ENCODE measurements at regions not wholly inside any gene's neighbourhood (a gene's known extent, or its start where the extent isn't known, plus 50 kb on each side); places are given as distances from the start of the nearest gene placed in this dataset.

DNA sequence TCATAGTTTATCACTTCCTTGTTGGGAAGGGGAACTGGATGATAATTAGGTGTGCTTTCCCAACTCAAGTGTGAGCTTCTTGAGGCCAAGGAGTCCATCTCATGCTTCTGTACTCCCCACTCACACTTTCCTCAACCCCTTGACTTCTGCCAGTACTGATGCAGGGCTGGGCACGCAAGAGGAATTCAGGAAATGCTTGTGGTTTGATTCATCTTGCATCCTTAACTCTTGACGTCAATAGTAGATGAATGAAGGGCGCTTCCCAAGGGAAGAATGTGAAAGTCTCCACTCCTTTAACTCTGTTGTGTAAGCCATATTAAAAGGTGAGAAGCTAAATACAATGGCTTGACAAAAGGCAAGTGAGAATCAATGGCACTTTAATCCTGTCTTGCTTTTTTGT lies 101.8 kb downstream of the AGTR2 start:
- ChIA-PET CTCF (no interaction called here), POLR2A (no interaction called here)
- Mint-ChIP-seq H3K9me3 (ENCODE audit: insufficient read depth) (no peaks in the 10 kb centered on the region), H3K4me3 (no peak overlapping the region), H3K4me1 (ENCODE audit: low read depth) (no peaks in the 10 kb centered on the region), H3K27ac (no peak overlapping the region), H3K36me3 (ENCODE audit: low read depth) (no peaks in the 10 kb centered on the region), H3K27me3 (ENCODE audit: low read depth) (no peaks in the 10 kb centered on the region)
- no peak for DNase-seq
- ATAC-seq, result no peak

DNA sequence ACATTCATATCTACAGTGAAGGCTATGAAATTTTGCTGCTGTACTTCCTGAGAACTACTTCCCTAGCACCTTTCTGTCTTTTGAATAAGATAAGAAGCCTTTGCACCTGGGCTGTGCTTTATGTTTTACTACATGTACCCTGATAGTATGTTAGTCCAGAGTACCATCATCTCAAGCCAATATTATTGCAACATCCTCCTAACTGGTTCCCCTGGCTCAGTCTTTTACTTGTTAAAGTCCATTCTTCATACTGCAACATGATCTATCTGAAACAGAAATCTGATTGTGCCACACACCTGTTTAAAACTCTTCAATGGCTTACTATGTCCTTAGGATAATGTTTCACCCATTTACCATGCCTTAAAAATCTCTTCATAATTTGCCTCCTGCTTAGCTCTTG lies 102.3 kb downstream of the AGTR2 start:
- no peaks in the 10 kb centered on the region for H3K27me3 Mint-ChIP-seq (ENCODE audit: low read depth)
- H3K4me1 Mint-ChIP-seq (ENCODE audit: low read depth), result no peaks in the 10 kb centered on the region
- H3K9me3 Mint-ChIP-seq (ENCODE audit: insufficient read depth), result no peaks in the 10 kb centered on the region
- no peak for DNase-seq
- H3K27ac Mint-ChIP-seq, result no peak overlapping the region
- POLR2A ChIA-PET, result no interaction called here
- no peak for ATAC-seq
- no peak overlapping the region for H3K4me3 Mint-ChIP-seq
- CTCF ChIA-PET, result no interaction called here
- no peaks in the 10 kb centered on the region for H3K36me3 Mint-ChIP-seq (ENCODE audit: low read depth)

DNA sequence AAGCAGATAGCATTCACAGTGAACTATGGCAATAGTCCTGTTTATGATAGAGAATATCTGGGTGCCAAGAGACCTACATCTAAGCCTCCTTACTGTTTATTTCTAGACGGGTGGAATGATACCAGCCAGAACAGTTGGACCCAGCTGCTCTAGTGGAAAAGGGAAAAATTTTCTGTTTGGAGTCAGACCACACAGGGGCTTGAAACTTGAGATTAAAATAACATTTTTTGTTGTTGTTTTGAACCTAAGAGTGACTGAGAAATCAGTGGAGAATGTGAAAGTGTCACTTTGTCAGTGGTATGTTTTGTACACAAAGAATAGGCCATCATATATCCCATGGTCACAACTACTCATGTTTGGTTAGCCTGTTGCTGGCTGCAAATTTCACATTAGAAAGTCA lies 105.7 kb downstream of the AGTR2 start:
- H3K27me3 Mint-ChIP-seq (ENCODE audit: low read depth), result no peaks in the 10 kb centered on the region

DNA sequence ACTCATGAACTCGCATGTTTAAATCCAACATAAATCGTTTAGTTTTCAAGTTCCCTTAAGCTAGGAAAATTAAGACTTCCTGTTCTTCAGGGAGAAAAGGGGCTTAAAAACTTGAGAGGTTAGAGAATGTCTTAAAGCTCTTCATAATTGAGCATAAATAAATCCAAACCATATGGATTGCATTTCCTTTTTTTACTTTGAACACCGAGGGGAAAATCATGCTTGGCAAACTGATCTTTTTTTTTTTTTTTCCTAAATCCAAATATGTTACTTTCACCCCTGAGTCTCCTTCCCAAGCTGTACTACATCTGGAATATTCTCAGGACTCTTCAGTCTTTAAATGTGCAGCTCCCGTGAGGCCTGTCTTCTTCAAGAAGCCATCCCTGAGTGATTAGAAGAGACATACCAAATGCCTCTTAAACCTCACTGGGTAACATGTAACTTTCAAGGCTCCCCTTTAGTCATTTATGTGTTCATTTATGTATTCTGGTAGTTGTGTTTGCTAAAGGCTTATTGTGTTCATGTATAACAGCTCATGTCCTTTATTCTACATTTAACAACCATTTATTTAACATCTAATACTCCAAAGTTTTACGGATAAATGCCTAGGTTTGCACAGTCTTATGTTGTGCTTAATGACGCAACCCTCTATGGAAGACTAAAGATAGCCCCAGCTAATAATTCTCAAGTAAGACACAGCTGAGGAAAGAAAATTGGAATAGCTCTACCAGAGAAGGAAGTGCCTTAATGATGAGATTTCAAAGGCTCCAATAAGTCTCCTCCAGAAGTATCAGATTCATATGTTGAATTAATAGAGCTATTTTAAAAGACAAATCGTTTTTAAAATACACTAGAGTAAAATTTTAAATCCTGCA lies 107.0 kb downstream of the AGTR2 start:
- Mint-ChIP-seq H3K36me3 (ENCODE audit: low read depth) (no peaks in the 10 kb centered on the region), H3K27me3 (ENCODE audit: low read depth) (no peaks in the 10 kb centered on the region), H3K4me1 (ENCODE audit: low read depth) (no peaks in the 10 kb centered on the region), H3K27ac (no peak overlapping the region), H3K9me3 (ENCODE audit: insufficient read depth) (no peaks in the 10 kb centered on the region), H3K4me3 (no peak overlapping the region)
- ChIA-PET POLR2A (no interaction called here), CTCF (no interaction called here)
- no peak for DNase-seq
- ATAC-seq, result no peak

More for the DNA sequence above, 105.7 kb downstream of the AGTR2 start:
- Mint-ChIP-seq H3K27ac (no peak overlapping the region), H3K9me3 (ENCODE audit: insufficient read depth) (no peaks in the 10 kb centered on the region), H3K36me3 (ENCODE audit: low read depth) (no peaks in the 10 kb centered on the region), H3K4me1 (ENCODE audit: low read depth) (no peaks in the 10 kb centered on the region), H3K4me3 (no peak overlapping the region)
- POLR2A ChIA-PET, result no interaction called here
- ATAC-seq, result no peak
- DNase-seq, result no peak
- CTCF ChIA-PET, result no interaction called here

DNA sequence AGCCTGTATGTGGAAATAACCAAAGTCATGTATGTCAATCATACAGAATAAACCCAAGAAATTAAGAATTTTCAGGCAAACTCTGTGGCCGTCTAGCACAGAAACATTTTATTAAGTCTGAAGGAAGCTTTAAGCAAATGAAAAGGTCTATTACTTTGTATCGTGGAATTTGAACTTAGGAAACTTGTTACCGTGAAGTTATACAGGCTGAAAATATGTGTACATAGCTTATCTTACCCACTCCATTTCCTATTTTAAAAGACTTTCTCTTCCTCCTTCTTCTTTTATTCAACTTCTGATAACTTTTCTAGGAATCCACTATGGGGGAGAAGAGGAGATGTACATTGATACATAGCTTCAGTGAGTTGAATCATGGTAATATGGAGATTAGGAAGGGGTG lies 108.3 kb downstream of the AGTR2 start:
- no peak overlapping the region for H3K4me3 Mint-ChIP-seq
- H3K36me3 Mint-ChIP-seq (ENCODE audit: low read depth), result no peaks in the 10 kb centered on the region
- H3K27ac Mint-ChIP-seq, result no peak overlapping the region
- no peaks in the 10 kb centered on the region for H3K9me3 Mint-ChIP-seq (ENCODE audit: insufficient read depth)
- ChIA-PET CTCF (no interaction called here), POLR2A (no interaction called here)
- H3K4me1 Mint-ChIP-seq (ENCODE audit: low read depth), result no peaks in the 10 kb centered on the region
- no peak for DNase-seq
- no peak for ATAC-seq
- H3K27me3 Mint-ChIP-seq (ENCODE audit: low read depth), result no peaks in the 10 kb centered on the region

DNA sequence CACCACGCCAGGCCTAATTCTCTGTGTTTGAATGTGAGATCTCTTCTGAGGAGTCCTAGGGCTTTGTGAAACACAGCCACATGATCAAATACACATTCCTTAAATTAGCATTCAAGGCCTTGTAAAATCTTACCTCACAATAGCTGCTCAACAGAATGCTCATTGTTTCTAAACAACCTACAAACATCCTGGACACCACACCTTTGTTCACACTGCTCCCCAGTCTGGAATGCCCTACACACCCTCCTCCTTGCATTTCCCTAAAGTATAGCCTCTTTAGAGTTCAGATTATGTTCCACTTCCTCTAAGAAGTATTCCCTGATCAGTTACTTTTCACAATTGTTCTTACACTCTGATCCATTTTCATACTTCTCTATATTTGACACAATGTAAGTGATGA lies 110.6 kb downstream of the AGTR2 start:
- H3K27me3 Mint-ChIP-seq (ENCODE audit: low read depth), result no peaks in the 10 kb centered on the region
- H3K4me1 Mint-ChIP-seq (ENCODE audit: low read depth), result no peaks in the 10 kb centered on the region
- H3K36me3 Mint-ChIP-seq (ENCODE audit: low read depth), result no peaks in the 10 kb centered on the region
- no peak for DNase-seq
- no peak for ATAC-seq
- H3K27ac Mint-ChIP-seq, result no peak overlapping the region
- ChIA-PET POLR2A (no interaction called here), CTCF (no interaction called here)
- H3K9me3 Mint-ChIP-seq (ENCODE audit: insufficient read depth), result no peaks in the 10 kb centered on the region
- no peak overlapping the region for H3K4me3 Mint-ChIP-seq

DNA sequence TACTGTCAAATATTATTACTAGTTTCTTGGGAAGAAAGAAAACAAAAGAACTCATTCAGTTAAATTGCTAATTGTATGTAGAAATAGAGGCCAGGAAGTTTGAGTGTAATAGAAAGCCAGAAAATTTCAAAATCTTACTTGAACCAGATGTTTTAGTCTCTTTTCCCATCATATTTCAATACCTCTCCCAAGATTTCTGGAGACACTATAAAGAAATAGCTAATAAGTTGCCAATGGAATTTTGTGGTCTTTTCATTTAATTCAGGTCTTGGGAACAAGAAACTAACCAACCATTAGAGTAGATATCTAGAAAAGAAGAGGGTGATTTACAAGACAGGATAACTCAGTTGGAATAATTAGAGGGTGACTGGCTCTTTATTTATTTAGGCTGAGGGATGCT lies 112.2 kb downstream of the AGTR2 start:
- H3K4me1 Mint-ChIP-seq (ENCODE audit: low read depth), result no peaks in the 10 kb centered on the region
- ATAC-seq (no peak), DNase-seq (no peak)
- H3K9me3 Mint-ChIP-seq (ENCODE audit: insufficient read depth), result no peaks in the 10 kb centered on the region
- H3K27me3 Mint-ChIP-seq (ENCODE audit: low read depth), result no peaks in the 10 kb centered on the region
- no peak overlapping the region for H3K27ac Mint-ChIP-seq
- CTCF ChIA-PET, result no interaction called here
- no peak overlapping the region for H3K4me3 Mint-ChIP-seq
- H3K36me3 Mint-ChIP-seq (ENCODE audit: low read depth), result no peaks in the 10 kb centered on the region
- POLR2A ChIA-PET, result no interaction called here

DNA sequence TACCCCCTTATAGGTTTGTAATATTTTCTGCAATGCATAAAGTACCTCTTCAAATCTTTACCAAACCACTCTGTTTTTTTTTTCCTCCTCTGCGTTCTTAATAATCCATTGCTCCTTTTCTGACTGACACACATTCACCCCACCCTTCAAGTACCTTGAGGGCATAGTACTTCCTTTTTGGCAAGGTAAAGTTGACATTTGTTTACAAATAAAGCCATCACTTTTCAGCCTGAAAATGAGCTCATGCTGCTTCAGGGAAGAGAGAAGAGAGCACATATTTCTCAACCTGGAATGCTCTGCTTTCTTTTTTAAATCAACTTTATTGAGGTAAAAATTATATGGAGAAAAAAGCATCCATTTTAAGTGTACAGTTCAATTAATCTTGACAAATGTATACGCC lies 113.9 kb downstream of the AGTR2 start:
- H3K9me3 Mint-ChIP-seq (ENCODE audit: insufficient read depth), result no peaks in the 10 kb centered on the region
- H3K4me3 Mint-ChIP-seq, result no peak overlapping the region
- no peaks in the 10 kb centered on the region for H3K27me3 Mint-ChIP-seq (ENCODE audit: low read depth)
- ATAC-seq, result no peak
- ChIA-PET CTCF (no interaction called here), POLR2A (no interaction called here)
- H3K36me3 Mint-ChIP-seq (ENCODE audit: low read depth), result no peaks in the 10 kb centered on the region
- H3K27ac Mint-ChIP-seq, result no peak overlapping the region
- no peak for DNase-seq
- H3K4me1 Mint-ChIP-seq (ENCODE audit: low read depth), result no peaks in the 10 kb centered on the region

DNA sequence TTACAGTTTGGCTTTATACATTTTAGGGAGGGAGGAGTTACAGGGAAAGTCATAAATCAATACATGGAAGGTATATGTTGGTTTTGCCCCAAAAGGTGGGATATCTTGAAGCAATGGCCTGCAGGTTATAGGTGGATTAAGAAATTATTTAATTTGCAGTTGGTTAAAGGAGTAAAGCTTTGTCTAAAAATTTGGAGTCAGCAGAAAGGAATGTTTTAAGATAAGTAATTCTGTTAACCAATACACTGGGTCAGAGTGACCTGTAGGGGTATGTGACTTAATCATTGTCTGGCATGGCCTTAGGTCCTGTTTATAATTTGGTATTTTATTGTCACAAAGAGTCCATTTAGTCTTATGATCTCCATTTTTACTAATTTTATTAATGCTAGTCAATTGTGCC lies 115.0 kb downstream of the AGTR2 start:
- POLR2A ChIA-PET, result no interaction called here
- no peak for DNase-seq
- no peak for ATAC-seq
- H3K27ac Mint-ChIP-seq, result no peak overlapping the region
- CTCF ChIA-PET, result no interaction called here
- no peaks in the 10 kb centered on the region for H3K36me3 Mint-ChIP-seq (ENCODE audit: low read depth)
- H3K9me3 Mint-ChIP-seq (ENCODE audit: insufficient read depth), result no peaks in the 10 kb centered on the region
- H3K27me3 Mint-ChIP-seq (ENCODE audit: low read depth), result no peaks in the 10 kb centered on the region
- H3K4me3 Mint-ChIP-seq, result no peak overlapping the region
- H3K4me1 Mint-ChIP-seq (ENCODE audit: low read depth), result no peaks in the 10 kb centered on the region

DNA sequence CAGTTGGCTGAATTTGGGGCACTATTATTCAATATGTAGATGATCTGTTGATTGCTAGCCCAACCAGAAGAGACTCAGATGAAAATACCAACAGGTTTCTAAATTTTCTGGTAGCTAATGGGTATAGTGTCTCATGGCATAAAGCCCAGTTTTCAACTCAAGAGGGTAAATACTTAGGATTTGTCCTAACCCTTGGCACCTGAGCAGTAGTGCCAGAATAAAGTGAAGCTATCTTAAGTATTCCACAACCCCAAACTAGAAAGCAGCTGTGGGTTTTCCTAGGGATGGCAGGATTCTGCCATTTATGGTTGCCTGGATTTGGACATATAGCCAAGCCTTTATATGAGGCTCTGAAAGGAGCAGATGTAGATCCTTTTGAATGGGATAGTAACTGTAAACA lies 119.0 kb downstream of the AGTR2 start:
- no peak for DNase-seq
- ATAC-seq, result no peak
- no peak overlapping the region for H3K27ac Mint-ChIP-seq
- POLR2A ChIA-PET, result no interaction called here
- no peaks in the 10 kb centered on the region for H3K27me3 Mint-ChIP-seq (ENCODE audit: low read depth)
- H3K9me3 Mint-ChIP-seq (ENCODE audit: insufficient read depth), result no peaks in the 10 kb centered on the region
- CTCF ChIA-PET, result no interaction called here
- H3K4me3 Mint-ChIP-seq, result no peak overlapping the region
- H3K4me1 Mint-ChIP-seq (ENCODE audit: low read depth), result no peaks in the 10 kb centered on the region
- no peaks in the 10 kb centered on the region for H3K36me3 Mint-ChIP-seq (ENCODE audit: low read depth)

DNA sequence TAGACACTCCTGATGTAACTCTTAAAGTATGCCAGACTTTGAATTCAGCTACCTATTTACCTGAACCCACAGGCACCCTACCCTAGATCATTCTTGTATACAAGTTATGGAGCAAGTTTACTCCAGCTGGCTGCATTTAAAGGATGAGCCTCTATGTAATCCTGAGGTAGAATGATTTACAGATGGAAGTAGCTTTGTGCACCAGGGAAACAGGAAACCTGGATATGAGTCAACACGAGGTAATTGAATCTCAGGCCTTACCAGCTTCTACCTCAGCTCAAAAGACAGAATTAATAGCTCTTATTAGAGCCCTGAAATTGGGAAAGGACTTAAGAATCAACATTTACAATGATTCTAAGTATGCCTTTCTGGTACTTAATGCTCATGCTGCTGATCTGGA lies 119.8 kb downstream of the AGTR2 start:
- H3K4me1 Mint-ChIP-seq (ENCODE audit: low read depth), result no peaks in the 10 kb centered on the region
- CTCF ChIA-PET, result no interaction called here
- POLR2A ChIA-PET, result no interaction called here
- H3K27me3 Mint-ChIP-seq (ENCODE audit: low read depth), result no peaks in the 10 kb centered on the region
- no peak overlapping the region for H3K4me3 Mint-ChIP-seq
- DNase-seq (no peak), ATAC-seq (no peak)
- no peaks in the 10 kb centered on the region for H3K9me3 Mint-ChIP-seq (ENCODE audit: insufficient read depth)
- H3K36me3 Mint-ChIP-seq (ENCODE audit: low read depth), result no peaks in the 10 kb centered on the region
- H3K27ac Mint-ChIP-seq, result no peak overlapping the region

DNA sequence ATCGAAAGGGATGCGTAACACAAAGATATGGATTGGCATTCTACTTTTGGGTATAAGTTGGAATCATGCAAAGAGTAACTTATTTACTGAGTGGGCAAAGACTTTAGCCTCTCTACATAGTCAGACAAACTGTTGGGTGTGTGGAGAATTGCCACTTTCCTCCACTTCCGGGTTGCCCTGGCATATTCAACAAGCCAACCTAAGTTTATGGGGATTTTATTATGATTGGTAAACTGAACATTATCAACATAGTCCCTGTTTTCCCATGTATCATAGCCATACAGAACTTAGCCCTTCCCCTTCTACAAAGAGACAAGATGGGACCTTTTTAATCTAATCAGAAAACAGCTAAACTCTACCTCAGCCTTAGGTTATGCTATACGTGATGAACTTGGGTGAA lies 121.6 kb downstream of the AGTR2 start:
- H3K36me3 Mint-ChIP-seq (ENCODE audit: low read depth), result no peaks in the 10 kb centered on the region
- ChIA-PET POLR2A (no interaction called here), CTCF (no interaction called here)
- H3K27ac Mint-ChIP-seq, result no peak overlapping the region
- no peaks in the 10 kb centered on the region for H3K9me3 Mint-ChIP-seq (ENCODE audit: insufficient read depth)
- ATAC-seq (no peak), DNase-seq (no peak)
- H3K4me3 Mint-ChIP-seq, result no peak overlapping the region
- no peaks in the 10 kb centered on the region for H3K27me3 Mint-ChIP-seq (ENCODE audit: low read depth)
- H3K4me1 Mint-ChIP-seq (ENCODE audit: low read depth), result no peaks in the 10 kb centered on the region

DNA sequence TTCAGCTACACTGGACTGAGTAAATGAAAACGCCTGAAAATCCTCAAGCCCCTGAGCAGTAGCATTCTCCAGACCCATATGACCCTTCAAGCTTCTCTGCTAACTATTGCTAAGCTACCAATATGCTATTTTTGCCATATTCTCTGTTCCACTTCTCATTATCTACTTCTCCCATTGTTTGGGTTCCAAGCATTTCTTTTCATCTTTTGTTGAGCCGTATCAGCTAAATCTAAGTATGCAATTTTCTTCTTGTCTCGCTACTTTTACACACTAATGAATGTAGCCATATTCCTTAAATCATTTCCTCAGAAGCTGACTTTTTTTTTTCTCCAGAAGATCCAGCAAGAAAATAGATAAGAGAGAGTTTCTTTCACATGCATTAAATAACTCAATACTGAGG lies 128.4 kb downstream of the AGTR2 start:
- no peak for DNase-seq
- Mint-ChIP-seq H3K4me1 (ENCODE audit: low read depth) (no peaks in the 10 kb centered on the region), H3K9me3 (ENCODE audit: insufficient read depth) (no peaks in the 10 kb centered on the region), H3K36me3 (ENCODE audit: low read depth) (no peaks in the 10 kb centered on the region), H3K27ac (no peak overlapping the region), H3K4me3 (no peak overlapping the region), H3K27me3 (ENCODE audit: low read depth) (no peaks in the 10 kb centered on the region)
- ChIA-PET CTCF (no interaction called here), POLR2A (no interaction called here)
- no peak for ATAC-seq
